HG03432 (cell line): ENCODE measurements at regions not wholly inside any gene's neighbourhood (a gene's known extent, or its start where the extent isn't known, plus 50 kb on each side); places are given as distances from the start of the nearest gene placed in this dataset.
"Not testable (repeated sequence)": the region's sequence is repeated elsewhere in the genome, so short reads cannot be mapped to it uniquely, and the experiment has no call there.

Experiments
- ATAC-seq: cut with Tn5 transposase; IDR thresholded peaks from one replicate; pipeline ENCODE4 v1.9.1; 2021; ENCODE audit warnings: mild to moderate bottlenecking, moderate library complexity; ENCODE audit not compliant: unreplicated experiment

DNA sequence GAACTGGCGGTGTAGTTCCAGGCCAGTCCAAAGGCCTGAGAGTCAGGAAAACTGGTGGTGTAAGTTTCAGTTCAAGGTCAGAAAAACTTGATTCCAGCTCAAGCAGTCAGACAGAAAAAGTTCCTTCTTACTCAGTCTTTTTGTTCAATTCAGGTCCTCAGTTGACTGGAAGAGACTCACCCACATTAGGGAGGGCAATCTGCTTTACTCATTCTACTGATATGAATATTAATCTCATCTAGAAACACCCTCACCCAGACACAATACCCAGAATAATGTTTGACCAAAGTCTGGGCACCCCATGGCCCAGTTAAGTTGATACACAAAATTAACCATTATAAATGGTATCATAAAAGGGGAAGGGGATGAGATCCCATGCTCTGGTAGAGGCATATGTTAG is 50.1 kb upstream of the LTA4H start:
- ATAC-seq: no peak

DNA sequence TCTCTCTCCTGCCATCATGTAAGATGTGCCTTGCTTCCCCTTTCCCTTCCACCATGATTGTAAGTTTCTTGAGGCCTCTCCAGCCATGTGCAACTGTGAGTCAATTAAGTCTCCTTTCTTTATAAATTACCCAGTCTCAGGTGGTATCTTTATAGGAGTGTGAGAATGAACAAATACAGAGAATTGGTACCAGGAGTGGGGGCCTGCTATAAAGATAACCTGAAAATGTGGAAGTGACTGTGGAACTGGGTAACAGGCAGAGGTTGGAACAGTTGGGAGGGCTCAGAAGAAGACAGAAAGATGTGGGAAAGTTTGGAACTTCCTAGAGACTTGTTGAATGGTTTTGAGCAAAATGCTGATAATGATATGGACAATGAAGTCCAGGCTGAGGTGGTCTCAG is 50.8 kb upstream of the LTA4H start:
- not testable (repeated sequence) for ATAC-seq

DNA sequence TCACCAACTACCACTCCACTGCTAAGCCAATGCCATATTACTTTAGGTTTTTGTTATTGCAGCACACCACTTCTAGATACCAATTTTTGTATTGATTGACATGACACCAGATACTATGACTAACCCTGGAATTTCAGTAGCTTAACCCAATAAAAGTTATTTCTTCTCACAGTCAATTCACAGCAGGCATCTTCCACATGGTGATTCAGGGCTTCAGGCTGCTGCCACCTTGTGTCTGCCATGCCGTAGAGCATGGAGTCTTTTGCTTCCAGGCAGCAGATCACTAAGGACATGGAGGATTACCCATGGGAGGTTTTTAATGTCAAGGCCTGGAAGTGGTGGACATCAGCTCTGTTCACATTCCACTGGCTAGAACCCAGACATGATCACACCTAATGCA is 56.4 kb upstream of the LTA4H start:
- no peak for ATAC-seq

- no peak for ATAC-seq
These were observed 58.3 kb upstream of the LTA4H start for GRCh38 chr12:96093543-96094196.

GRCh38 chr12:96094201-96094600 is 58.8 kb upstream of the LTA4H start:
- ATAC-seq: no peak

- ATAC-seq: no peak
These were observed 63.2 kb upstream of the LTA4H start for GRCh38 chr12:96098631-96099030.

DNA sequence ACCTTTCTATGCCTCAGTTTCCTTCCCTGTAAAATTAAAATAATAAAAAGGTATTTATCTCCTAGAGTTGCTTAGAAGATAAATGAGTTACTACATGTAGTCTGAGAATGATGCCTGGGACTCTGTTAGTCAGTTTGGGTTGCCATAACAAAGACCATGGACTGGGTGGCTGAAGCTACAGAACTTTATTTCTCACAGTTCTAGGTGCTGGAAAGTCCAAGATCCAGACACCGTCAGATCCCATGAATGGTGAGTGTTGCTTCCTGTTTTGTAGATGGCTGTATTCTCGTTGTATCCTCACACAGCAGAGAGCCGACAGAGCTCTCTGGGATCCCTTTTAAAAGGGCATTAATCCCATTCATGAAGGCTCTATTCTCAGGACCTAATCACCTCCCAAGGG is 64.0 kb upstream of the LTA4H start:
- no peak for ATAC-seq

- ATAC-seq: no peak
These were observed 64.6 kb upstream of the LTA4H start for GRCh38 chr12:96099986-96100385.

DNA sequence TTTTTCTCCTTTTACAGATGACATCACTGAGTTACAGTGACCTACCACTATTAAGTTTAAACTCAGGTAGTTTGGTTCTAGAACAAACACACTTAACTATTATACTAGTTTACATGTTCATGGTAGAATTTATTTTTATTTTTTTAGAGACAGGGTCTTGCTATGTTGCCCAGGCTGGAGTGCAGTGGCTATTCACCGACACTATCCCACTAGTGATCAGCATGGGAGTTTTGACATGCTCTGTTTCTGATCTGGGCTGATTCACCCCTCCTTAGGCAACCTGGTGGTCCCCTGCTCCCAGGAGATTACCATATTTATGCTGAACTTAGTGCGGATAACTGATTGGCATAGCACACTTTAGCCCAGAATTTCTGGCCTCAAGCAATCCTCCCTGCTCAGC is 66.4 kb upstream of the LTA4H start:
- no peak for ATAC-seq

DNA sequence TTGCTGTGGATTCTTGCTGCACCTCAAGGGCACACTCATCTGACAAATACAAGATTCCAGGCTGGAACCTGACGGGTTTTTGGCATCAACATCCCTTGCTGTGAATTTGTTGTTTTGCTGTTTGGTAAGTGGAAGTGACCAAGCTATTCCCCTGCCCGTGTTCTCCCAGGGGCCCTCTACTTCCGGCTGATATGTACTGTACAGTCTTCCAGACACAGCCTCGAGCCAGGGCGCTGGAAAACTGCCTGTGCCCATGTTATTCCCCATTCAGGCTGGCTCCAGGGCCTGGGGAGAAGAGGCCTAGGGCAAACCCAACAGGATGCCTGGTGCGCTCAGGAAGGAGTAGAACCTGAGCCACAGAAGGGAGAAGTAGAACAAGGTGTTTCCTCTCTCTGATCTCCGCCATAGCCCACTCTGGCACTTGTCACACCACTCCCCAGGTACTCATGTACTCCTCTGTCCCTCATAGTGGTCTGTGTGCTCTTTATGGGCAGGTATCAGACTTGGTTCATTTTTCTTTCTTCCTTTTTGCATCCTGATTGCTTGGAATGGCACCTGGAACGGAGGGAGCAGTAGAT is 67.8 kb upstream of the LTA4H start:
- ATAC-seq: no peak

DNA sequence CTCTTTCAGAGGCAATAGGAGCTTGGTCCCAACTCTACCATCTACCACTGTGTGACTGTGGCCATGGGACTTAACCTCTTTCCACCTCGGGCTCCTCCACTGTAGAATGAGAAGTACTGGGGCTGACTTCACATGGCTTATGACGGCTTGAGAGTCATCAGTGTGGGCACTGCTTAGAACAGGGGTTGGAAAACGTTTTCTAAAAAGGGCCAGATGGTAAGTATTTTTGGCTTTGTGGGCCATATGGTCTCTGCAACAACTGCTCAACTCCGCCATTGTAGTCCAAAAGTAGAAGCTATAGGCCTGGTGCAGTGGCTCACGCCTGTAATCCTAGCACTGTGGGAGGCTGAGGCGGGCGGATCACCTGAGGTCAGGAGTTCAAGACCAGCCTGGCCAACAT is 69.2 kb upstream of the LTA4H start:
- ATAC-seq: no peak

DNA sequence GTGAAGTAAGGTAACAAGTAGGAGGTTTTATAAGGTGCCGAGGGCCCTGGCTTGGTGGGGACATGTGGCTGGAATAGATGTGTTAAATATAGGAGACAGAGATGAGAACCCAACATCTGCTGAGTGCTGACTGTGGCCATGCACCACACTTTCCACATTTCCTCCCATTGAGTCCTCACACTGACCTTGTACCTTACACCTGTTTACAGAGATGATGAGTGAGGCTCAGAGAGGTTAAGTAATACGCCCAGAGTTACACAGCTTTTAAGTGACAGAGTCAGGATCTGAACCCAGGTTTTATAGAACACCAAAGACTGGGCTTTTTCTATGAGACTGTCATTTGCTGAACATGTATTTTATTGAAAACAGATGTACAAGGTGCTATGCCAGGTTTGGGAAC is 70.8 kb upstream of the LTA4H start:
- no peak for ATAC-seq

DNA sequence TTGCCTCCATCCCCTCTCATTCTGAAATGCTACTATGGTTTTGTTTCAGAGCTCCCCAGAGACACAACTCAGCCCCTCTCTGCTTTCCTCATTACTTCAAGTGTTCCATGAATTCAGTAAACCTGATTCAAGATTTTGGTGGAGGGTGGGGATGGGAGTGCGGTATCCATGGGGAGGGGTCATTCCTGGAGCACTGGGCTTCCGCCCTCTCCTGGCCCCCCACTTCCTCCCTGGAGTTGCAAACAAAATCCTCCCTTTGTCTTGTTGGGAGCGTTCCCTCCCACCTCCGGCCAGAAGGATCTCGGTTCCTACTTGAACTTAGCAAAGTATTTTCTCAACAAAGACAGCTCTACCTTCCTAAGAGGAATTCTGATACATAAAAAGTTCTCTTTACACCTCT is 71.8 kb upstream of the LTA4H start:
- no peak for ATAC-seq

GRCh38 chr12:96108321-96108720 is 72.9 kb upstream of the LTA4H start:
- no peak for ATAC-seq

DNA sequence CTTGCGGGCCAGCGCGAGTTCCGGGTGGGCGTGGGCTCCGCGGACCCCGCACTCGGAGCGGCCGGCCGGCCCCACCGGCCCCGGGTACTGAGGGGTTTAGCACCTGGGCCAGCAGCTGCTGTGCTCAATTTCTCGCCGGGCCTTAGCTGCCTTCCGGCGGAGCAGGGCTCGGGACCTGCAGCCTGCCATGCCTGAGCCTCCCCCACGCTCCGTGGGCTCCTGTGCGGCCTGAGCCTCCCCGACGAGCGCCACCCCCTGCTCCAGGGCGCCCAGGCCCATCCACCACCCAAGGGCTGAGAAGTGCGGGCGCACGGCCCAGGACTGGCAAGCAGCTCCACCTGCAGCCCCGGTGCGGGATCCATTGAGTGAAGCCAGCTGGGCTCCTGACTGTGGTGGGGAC is 73.6 kb upstream of the LTA4H start:
- ATAC-seq: not testable (repeated sequence)

- ATAC-seq: no peak
These were observed 77.3 kb upstream of the LTA4H start for GRCh38 chr12:96112733-96113132.

DNA sequence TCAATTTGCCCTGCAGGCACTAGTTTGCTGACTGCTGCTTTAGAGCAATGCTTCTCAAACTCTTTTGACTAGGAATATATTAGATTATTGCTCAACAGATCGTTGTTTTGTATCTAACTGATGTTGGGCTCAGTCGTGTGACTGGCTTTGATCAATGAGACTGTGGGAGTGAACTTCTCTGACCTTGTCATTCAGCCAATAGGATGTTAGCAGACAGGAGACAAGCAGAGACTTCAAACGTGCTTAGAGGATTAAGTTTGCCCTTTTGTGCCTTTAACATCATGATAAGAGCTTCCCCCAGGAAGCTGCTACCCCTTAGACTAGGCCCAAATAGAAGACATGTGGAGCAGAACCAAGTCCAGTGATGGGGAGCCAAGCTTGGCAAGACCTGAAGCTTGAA is 76.7 kb upstream of the ELK3 start:
- no peak for ATAC-seq

DNA sequence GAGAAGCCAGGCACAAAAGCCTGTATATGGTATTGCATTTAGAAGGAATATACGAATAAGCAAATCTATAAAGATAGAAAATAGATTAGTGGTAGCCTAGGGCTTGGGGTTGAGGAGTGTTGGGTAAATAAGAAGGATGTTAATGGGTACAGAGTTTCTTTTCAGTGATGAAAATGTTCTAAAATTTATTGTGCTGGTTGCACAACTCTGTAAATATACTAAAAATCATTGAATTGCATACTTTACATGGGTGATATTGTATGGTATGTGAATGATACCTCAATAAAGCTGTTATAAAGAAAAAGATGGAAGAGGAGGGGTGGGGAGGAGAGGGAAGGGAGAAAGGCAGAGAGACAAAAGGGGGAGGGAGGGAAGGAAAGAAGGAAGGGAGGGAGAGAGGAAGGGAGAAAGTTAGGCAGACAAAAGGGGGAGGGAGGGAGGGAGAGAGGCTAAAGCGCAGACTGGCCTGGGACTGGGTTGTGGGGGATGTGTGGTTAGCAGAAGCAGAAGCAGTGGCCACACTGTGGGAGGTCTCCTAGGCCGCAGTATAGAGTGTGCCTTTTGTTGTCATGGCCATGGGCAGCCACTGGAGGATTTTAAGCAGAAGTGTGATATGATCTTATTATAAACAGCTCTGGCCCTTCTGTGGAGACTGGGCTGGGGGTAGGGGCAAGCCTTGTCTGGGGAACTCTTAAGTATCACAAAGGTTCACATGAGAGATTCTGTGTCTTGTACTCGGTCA is 73.6 kb upstream of the ELK3 start:
- ATAC-seq: peak; percentile 87

DNA sequence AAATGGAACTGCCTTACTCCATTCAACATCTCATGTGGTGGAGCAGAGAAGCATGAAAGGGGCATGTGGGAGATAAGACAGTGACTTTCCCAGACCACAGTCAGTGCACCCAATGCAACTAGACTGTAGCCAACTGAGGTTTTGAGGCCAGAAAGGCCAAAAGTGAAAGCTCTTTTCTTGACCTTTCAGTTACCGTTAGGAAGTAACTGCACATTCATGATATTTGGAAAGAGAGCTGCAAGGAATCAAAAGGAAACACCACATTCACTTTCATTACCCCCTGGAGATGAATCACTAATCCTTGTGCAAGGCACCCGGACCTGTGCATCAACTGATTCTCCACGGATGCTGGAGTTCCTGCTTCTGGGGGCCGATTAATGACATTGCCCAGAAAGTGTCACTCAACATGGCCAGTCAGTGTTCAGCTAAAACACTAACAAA is 72.9 kb upstream of the ELK3 start:
- peak; percentile 77 for ATAC-seq

- ATAC-seq: not testable (repeated sequence)
These were observed 65.9 kb upstream of the ELK3 start for GRCh38 chr12:96128292-96128691.

DNA sequence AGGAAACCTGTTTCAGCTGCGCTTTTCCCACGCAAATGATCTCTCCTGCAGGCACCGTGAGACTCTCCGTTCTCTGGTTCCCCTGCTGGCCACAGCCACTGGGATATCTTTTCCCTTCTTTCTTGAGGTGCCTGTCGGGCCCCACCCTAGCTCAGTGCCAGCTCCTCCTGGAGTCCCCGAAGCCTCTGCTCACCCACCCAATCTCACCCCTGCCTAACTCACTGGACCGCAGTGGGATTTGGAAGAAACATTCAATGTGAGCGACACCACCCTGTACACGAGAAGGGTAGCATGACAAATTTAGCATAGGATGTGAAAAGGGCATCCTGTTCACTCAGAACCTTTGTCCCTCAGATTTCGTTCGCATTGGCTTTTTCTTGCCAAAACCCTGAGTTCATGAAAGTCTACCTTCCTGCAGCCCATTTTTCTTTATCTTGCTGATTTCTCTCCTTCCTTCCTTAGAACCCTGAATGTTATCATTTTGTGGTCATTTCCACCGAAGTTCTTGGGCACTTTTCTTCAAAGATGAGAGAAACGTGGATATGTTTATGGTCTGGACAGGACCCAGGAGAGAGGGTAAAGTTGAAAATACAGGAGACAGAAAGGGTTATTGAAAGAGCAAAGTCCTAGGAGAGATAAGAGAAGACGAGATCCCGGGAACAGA is 63.6 kb upstream of the ELK3 start:
- ATAC-seq: no peak
